ENCODE measurements at regions not wholly inside any gene's neighbourhood (a gene's known extent, or its start where the extent isn't known, plus 50 kb on each side); places are given as distances from the start of the nearest gene placed in this dataset.

DNA sequence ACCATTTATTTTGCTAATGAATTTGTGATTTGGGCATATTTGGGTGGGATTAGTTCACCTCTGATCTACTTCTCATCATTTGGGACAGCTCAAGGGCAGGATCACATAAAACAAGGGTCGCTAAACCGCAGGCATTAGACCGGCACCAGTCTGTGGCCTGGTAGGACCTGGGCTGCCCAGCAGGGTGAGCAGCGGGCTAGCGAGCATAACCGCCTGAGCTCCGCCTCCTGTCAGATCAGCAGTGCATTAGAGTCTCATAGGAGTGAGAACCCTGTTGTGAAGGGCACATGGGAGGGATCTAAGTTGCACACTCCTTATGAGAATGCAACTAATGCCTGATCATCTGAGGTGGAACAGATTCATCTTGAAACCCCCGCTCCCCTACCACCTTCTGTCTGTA is 785.3 kb downstream of the TRHDE start:
- TF ChIP-seq, protein P1, sequence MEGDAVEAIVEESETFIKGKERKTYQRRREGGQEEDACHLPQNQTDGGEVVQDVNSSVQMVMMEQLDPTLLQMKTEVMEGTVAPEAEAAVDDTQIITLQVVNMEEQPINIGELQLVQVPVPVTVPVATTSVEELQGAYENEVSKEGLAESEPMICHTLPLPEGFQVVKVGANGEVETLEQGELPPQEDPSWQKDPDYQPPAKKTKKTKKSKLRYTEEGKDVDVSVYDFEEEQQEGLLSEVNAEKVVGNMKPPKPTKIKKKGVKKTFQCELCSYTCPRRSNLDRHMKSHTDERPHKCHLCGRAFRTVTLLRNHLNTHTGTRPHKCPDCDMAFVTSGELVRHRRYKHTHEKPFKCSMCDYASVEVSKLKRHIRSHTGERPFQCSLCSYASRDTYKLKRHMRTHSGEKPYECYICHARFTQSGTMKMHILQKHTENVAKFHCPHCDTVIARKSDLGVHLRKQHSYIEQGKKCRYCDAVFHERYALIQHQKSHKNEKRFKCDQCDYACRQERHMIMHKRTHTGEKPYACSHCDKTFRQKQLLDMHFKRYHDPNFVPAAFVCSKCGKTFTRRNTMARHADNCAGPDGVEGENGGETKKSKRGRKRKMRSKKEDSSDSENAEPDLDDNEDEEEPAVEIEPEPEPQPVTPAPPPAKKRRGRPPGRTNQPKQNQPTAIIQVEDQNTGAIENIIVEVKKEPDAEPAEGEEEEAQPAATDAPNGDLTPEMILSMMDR (IDR thresholded peaks at IDR 0.05), result no peak
- TF ChIP-seq POLR2A (IDR thresholded peaks at IDR 0.05), result no peak
